HL-60 (cell line): ENCODE measurements at regions not wholly inside any gene's neighbourhood (a gene's known extent, or its start where the extent isn't known, plus 50 kb on each side); places are given as distances from the start of the nearest gene placed in this dataset.
"Not testable (repeated sequence)": the region's sequence is repeated elsewhere in the genome, so short reads cannot be mapped to it uniquely, and the experiment has no call there.

Experiments
- DNase-seq, 2 experiments: peaks; one replicate each; pipeline ENCODE4 v3.0.0-alpha.2; 2010 to 2020; ENCODE audit warnings: low read depth in 1 of 2, low spot score in 1 of 2
- H3K27ac ChIP-seq: fragments of 250-450 bp; sonication (Bioruptor Pico); replicated peaks from 2 replicates; pipeline ENCODE4 v1.5.1; 2020; ENCODE audit warnings: mild to moderate bottlenecking, moderate library complexity
- H3K27me3 ChIP-seq: fragments of 250-450 bp; sonication (Bioruptor Pico); 2 replicates; pipeline ENCODE4 v1.5.1; 2021; ENCODE audit warnings: mild to moderate bottlenecking, moderate library complexity; ENCODE audit not compliant: insufficient read depth, poor library complexity, severe bottlenecking
- H3K4me3 ChIP-seq: replicated peaks from 2 replicates; pipeline ENCODE4 v1.5.1; 2011; ENCODE audit warnings: mild to moderate bottlenecking, control low read depth, low read length; ENCODE audit not compliant: insufficient read depth
- CTCF ChIP-seq: IDR thresholded peaks from one replicate; pipeline ENCODE4 v1.5.1; 2011; ENCODE audit warnings: low read length, control low read depth, inconsistent platforms; ENCODE audit not compliant: insufficient read depth
- GABPA ChIP-seq: IDR thresholded peaks from 2 replicates; pipeline ENCODE4 v1.6.1; 2012; ENCODE audit warnings: low read depth
- POLR2AphosphoS5 ChIP-seq: IDR thresholded peaks from 2 replicates; pipeline ENCODE4 v1.6.1; 2012; ENCODE audit warnings: low read depth
- REST ChIP-seq: IDR thresholded peaks from 2 replicates; pipeline ENCODE4 v1.6.1; 2012; ENCODE audit warnings: low read depth; ENCODE audit not compliant: insufficient replicate concordance
- SPI1 ChIP-seq: IDR thresholded peaks from 2 replicates; pipeline ENCODE4 v1.6.1; 2012; ENCODE audit warnings: low read depth, mild to moderate bottlenecking, borderline replicate concordance

DNA sequence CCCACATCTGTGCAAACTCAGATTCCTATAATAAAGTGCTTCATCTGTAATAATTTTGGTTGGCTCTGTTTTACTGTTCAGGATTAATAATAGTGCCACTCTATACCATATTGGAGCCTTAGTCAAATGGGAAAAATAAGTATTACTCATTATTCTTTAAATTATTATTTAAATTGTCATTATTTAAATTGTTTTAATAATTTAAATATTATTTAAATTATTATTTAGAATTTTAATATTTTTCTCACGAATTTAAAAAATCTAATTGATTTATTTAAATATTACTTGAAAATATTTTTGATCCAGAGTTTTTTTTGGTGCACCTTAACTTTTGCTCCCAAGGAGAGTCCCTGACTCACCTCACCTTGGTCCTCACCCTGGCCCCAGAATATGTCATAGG, 245.7 kb upstream of the MDGA2 start:
- TF ChIP-seq POLR2AphosphoS5 (no peak), GABPA (no peak), CTCF (no peak), SPI1 (no peak), REST (no peak)
- no peak overlapping the region for H3K27ac ChIP-seq
- H3K4me3 ChIP-seq = no peak overlapping the region
- DNase-seq = no peak
- H3K27me3 ChIP-seq = no peaks in the 10 kb centered on the region

GRCh38 chr14:47919997-47920396, 244.6 kb upstream of the MDGA2 start:
- no peak for DNase-seq
- H3K27ac ChIP-seq = no peak overlapping the region
- no peak overlapping the region for H3K4me3 ChIP-seq
- TF ChIP-seq GABPA (no peak), SPI1 (no peak), REST (no peak), CTCF (no peak), POLR2AphosphoS5 (no peak)
- no peaks in the 10 kb centered on the region for H3K27me3 ChIP-seq

- no peaks in the 10 kb centered on the region for H3K27me3 ChIP-seq
- H3K27ac ChIP-seq = no peak overlapping the region
- H3K4me3 ChIP-seq = no peak overlapping the region
- DNase-seq = no peak
- no peak for TF ChIP-seq SPI1
- TF ChIP-seq POLR2AphosphoS5 = no peak
Observed at GRCh38 chr14:47919334-47919846, 244.0 kb upstream of the MDGA2 start.

GRCh38 chr14:47917344-47917954, 242.0 kb upstream of the MDGA2 start:
- no peak overlapping the region for H3K4me3 ChIP-seq
- peak in 1 of 2 experiments; percentile 7 for DNase-seq
- no peaks in the 10 kb centered on the region for H3K27me3 ChIP-seq
- TF ChIP-seq REST (no peak), SPI1 (no peak), GABPA (no peak), POLR2AphosphoS5 (no peak), CTCF (no peak)
- no peak overlapping the region for H3K27ac ChIP-seq

DNA sequence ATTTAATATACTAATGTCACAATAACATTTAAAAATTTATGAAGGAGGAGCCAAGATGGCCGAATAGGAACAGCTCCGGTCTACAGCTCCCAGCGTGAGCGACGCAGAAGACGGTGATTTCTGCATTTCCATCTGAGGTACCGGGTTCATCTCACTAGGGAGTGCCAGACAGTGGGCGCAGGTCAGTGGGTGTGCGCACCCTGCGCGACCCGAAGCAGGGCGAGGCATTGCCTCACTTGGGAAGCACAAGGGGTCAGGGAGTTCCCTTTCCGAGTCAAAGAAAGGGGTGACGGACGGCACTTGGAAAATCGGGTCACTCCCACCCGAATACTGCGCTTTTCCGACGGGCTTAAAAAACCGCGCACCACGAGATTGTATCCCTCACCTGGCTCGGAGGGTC, 225.7 kb upstream of the MDGA2 start:
- H3K27me3 ChIP-seq, H3K4me3 ChIP-seq, H3K27ac ChIP-seq, DNase-seq: not testable (repeated sequence)
